H1 (cell line): ENCODE measurements at regions not wholly inside any gene's neighbourhood (a gene's known extent, or its start where the extent isn't known, plus 50 kb on each side); places are given as distances from the start of the nearest gene placed in this dataset.

Experiments used
- FOSL1 ChIP-seq: IDR thresholded peaks from 2 replicates; pipeline ENCODE4 v1.6.1; 2011; ENCODE audit warnings: mild to moderate bottlenecking, low read depth, low read length, moderate library complexity; ENCODE audit not compliant: insufficient read depth
- TF ChIP-seq, protein P1 (sequence below), 3 experiments: IDR thresholded peaks; 1 replicate in 2 of 3; 2 replicates in 1 of 3; pipeline versions ENCODE4 v1.5.1 to v1.6.1; 2011; ENCODE audit warnings: low read length in 3 of 3, mild to moderate bottlenecking in 3 of 3, inconsistent platforms in 2 of 3, low read depth in 1 of 3, moderate library complexity in 1 of 3; ENCODE audit not compliant: insufficient read depth in 1 of 3; ENCODE audit errors: control extremely low read depth in 1 of 3

- no peak for TF ChIP-seq FOSL1
- TF ChIP-seq, protein P1, sequence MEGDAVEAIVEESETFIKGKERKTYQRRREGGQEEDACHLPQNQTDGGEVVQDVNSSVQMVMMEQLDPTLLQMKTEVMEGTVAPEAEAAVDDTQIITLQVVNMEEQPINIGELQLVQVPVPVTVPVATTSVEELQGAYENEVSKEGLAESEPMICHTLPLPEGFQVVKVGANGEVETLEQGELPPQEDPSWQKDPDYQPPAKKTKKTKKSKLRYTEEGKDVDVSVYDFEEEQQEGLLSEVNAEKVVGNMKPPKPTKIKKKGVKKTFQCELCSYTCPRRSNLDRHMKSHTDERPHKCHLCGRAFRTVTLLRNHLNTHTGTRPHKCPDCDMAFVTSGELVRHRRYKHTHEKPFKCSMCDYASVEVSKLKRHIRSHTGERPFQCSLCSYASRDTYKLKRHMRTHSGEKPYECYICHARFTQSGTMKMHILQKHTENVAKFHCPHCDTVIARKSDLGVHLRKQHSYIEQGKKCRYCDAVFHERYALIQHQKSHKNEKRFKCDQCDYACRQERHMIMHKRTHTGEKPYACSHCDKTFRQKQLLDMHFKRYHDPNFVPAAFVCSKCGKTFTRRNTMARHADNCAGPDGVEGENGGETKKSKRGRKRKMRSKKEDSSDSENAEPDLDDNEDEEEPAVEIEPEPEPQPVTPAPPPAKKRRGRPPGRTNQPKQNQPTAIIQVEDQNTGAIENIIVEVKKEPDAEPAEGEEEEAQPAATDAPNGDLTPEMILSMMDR (IDR thresholded peaks at IDR 0.05; ENCODE audit: control extremely low read depth in 1 of 3, insufficient read depth in 1 of 3, low read depth in 1 of 3, low read length in 3 of 3), result no peak
Observed at GRCh38 chr14:81993432-81993831, 459.8 kb upstream of the SEL1L start (continued).
